ENCODE measurements at regions not wholly inside any gene's neighbourhood (a gene's known extent, or its start where the extent isn't known, plus 50 kb on each side); places are given as distances from the start of the nearest gene placed in this dataset.

DNA sequence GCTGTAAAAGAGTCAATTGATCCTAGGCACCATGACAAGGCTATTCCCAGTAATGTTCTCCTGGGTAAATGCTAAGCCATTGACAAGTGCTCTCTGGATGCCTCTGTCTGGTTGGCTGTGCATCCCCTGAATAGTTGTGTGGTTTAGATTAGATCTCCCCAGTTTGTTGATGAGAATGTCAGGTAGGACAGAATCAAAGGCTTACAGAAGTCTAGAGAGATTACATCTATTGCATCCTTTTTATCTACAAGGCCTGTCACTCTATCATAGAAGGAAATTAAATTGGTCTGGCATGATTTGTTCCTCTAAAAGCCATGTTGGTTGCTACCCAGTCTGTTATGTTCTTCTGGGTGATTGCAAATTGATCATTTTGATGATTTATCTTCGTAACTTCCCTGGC, 548.3 kb downstream of the GATA3 start:
- Histone ChIP-seq H3K4ac (ENCODE audit: low read depth, low read length) (no peak overlapping the region), H2BK5ac (ENCODE audit: low read depth, low read length, poor library complexity, severe bottlenecking) (no peak overlapping the region), H4K5ac (ENCODE audit: low read depth, low read length) (no peak overlapping the region), H3K23ac (ENCODE audit: low read depth, low read length) (no peak overlapping the region), H3K18ac (ENCODE audit: low read depth, low read length) (no peak overlapping the region), H3K4me2 (ENCODE audit: low read depth, low read length) (no peak overlapping the region), H3K14ac (replicated peaks; ENCODE audit: low read depth, low read length) (no peak overlapping the region), H3K27me3 (ENCODE audit: control insufficient read depth, insufficient read depth, low read length) (no peaks in the 10 kb centered on the region), H3K36me3 (ENCODE audit: control insufficient read depth, insufficient read depth, low read length) (no peaks in the 10 kb centered on the region), H3K9ac (ENCODE audit: low read depth, low read length) (no peak overlapping the region), H2AK5ac (ENCODE audit: low read depth, low read length) (no peak overlapping the region), H4K20me1 (ENCODE audit: insufficient read depth, low read length) (no peaks in the 10 kb centered on the region), H3K27ac (ENCODE audit: insufficient read depth, low read length) (no peak overlapping the region), H3K4me3 (ENCODE audit: insufficient read depth, low read depth, low read length) (no peak overlapping the region), H3K56ac (ENCODE audit: extremely low read depth, insufficient read depth, low read length) (no peak overlapping the region), H2AFZ (replicated peaks; ENCODE audit: low read length, poor library complexity) (no peak overlapping the region), H4K8ac (ENCODE audit: low read depth in 2 of 2, low read length in 2 of 2) (no peak overlapping the region), H2BK120ac (ENCODE audit: low read depth, low read length) (no peak overlapping the region), H3K9me3 (ENCODE audit: control insufficient read depth, insufficient read depth, low read length) (peaks cover 13% of the 10 kb centered on the region), H2AK9ac (replicated peaks; ENCODE audit: low read depth, low read length, poor library complexity) (no peak overlapping the region), H3K9me1 (ENCODE audit: insufficient read depth, low read length) (no peaks in the 10 kb centered on the region), H3K4me1 (ENCODE audit: control insufficient read depth, insufficient read depth, low read length) (no peaks in the 10 kb centered on the region), H3K79me1 (ENCODE audit: low read depth in 1 of 2, low read length in 2 of 2) (no peaks in the 10 kb centered on the region), H2BK15ac (ENCODE audit: low read depth, low read length) (no peak overlapping the region), H2BK20ac (ENCODE audit: low read depth, low read length) (no peak overlapping the region), H4K91ac (ENCODE audit: insufficient read depth, low read depth, low read length) (no peak overlapping the region)
- ATAC-seq (ENCODE audit: low read depth) = no peak
- dilution Hi-C loops (cut with HindIII; ENCODE audit: low sequenced_read_pairs, unreplicated experiment) = no loop called here
- WGBS, 2 experiments (ENCODE audit: extremely low coverage in 2 of 2, insufficient read length in 1 of 2) = no CpG with 5 or more reads among the region's 1 CpG
- DNase-seq = no peak
- ChIA-PET POLR2A (ENCODE audit: unreplicated experiment) (no interaction called here), CTCF (no interaction called here)
- intact Hi-C loops (cut with micrococcal nuclease) = no loop called here
- BruUV-seq (replicated peaks) = no TSS peak
- TF ChIP-seq BHLHE40 (IDR thresholded peaks at IDR 0.05; ENCODE audit: low read depth, low read length) = no peak
- no peak for TF ChIP-seq MAFK (IDR thresholded peaks at IDR 0.05; ENCODE audit: low read depth, low read length)
- TF ChIP-seq MAZ (IDR thresholded peaks at IDR 0.05; ENCODE audit: borderline replicate concordance, low read depth, low read length) = no peak
- TF ChIP-seq NFE2L2 (IDR thresholded peaks at IDR 0.05; ENCODE audit: low read depth, low read length) = no peak
- TF ChIP-seq SMC3 (IDR thresholded peaks at IDR 0.05; ENCODE audit: low read depth, low read length) = no peak
- no peak for TF ChIP-seq RAD21 (IDR thresholded peaks at IDR 0.05; ENCODE audit: low read length)
- TF ChIP-seq CTCF (conservative IDR thresholded peaks at IDR 0.05; ENCODE audit: low read depth, low read length) = no peak
- TF ChIP-seq, protein P1, sequence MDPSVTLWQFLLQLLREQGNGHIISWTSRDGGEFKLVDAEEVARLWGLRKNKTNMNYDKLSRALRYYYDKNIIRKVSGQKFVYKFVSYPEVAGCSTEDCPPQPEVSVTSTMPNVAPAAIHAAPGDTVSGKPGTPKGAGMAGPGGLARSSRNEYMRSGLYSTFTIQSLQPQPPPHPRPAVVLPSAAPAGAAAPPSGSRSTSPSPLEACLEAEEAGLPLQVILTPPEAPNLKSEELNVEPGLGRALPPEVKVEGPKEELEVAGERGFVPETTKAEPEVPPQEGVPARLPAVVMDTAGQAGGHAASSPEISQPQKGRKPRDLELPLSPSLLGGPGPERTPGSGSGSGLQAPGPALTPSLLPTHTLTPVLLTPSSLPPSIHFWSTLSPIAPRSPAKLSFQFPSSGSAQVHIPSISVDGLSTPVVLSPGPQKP (IDR thresholded peaks at IDR 0.05; ENCODE audit: borderline replicate concordance, low read depth, low read length) = no peak
- no peak for TF ChIP-seq RFX5 (IDR thresholded peaks at IDR 0.05; ENCODE audit: low read depth, low read length)
- no peak for TF ChIP-seq FOS (IDR thresholded peaks at IDR 0.05; ENCODE audit: low read depth, low read length)
- TF ChIP-seq RCOR1 (IDR thresholded peaks at IDR 0.05; ENCODE audit: insufficient replicate concordance, low read length) = no peak
- no peak for TF ChIP-seq USF2 (IDR thresholded peaks at IDR 0.05; ENCODE audit: low read depth, low read length)
- TF ChIP-seq MXI1 (IDR thresholded peaks at IDR 0.05; ENCODE audit: borderline replicate concordance, low read depth, low read length) = no peak
- no peak for TF ChIP-seq CEBPB (IDR thresholded peaks at IDR 0.05; ENCODE audit: low read depth, low read length)
- in situ Hi-C loops (cut with MboI; ENCODE audit: low sequenced_read_pairs) = no loop called here

Measured in IMR-90 (cell line).